SH-SY5Y (cell line): ENCODE measurements at regions not wholly inside any gene's neighbourhood (a gene's known extent, or its start where the extent isn't known, plus 50 kb on each side); places are given as distances from the start of the nearest gene placed in this dataset.

ENCODE experiments used
- GATA2 ChIP-seq: IDR thresholded peaks from 2 replicates; pipeline ENCODE4 v1.6.1; 2011; ENCODE audit warnings: mild to moderate bottlenecking, low read depth, low read length
- GATA3 ChIP-seq: IDR thresholded peaks from 2 replicates; pipeline ENCODE4 v1.6.1; 2011; ENCODE audit warnings: low read depth, mild to moderate bottlenecking, low read length, moderate library complexity

DNA sequence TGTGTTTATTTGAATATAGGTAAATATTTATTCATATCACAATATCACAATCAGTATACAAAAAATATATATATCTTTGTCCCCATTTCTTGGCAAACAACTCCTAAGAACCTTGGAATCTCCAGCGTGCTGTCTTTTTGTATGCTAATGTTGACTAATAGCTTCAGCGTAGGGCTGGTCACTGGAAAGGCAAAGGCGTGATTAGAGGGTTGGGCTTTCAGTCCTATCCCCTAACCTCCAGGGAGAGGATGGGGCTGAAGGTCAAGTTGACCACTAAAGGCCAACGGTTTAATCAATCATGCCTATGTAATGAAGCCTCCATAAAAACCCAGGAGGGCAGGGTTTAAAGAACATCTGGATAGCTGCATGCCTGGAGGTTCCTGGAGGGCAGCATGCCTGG, 79.6 kb upstream of the BNC2 start:
- TF ChIP-seq GATA3 = no peak
- TF ChIP-seq GATA2 = no peak

DNA sequence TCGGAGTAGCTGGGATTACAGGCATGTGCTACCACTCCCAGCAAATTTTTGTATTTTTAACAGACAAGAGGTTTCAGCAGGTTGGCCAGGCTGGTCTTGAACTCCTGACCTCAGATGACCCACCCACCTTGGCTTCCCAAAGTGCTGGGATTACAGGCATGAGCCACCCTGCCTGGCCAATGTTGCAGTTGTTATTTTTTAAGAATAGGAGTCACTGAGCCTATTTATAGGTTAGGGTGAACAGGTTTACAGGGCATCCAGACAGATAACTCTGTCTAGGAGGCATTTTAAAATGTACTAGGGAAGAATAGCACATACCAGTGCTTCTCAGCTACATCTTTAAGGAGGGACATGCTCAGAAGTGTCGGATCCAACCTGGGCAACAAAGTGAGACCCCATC, 60.1 kb upstream of the BNC2 start:
- TF ChIP-seq GATA3 (no peak), GATA2 (no peak)

DNA sequence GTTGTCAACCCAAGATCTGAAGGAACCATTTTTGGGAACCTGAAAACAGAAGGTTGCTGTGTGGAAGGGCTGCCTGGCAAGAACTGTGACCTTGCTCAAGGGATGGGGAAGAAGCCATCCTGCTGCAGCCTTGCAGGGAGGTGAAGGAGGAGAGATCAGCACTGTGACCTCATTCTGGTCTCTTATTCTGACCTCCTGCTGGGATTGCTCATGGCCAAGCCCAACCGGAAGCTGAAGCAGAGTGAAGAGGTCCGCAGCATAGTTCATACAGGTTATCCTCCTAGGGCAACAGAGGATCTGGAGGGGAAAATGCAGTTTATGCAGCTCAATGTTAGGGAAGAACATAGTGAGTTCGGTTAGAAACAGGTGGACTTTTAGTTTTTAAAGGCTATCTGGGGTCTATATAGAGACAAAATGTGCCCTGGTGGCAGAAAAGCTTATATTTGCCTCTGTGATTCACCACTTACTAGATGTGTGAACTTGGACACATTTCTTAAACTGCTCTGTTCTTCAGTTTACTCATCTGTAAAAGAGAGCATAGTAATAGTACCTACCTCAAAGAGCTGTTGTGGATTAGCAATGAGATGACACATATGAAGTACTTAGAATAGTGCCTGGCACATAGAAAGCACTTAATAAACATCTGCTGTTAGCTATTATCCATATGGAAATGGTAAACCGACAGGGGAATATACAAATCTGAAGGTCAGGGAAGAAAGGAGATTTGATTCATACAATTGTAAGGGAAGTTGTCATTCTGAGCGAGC, 57.9 kb upstream of the BNC2 start:
- TF ChIP-seq GATA2 = no peak
- no peak for TF ChIP-seq GATA3

DNA sequence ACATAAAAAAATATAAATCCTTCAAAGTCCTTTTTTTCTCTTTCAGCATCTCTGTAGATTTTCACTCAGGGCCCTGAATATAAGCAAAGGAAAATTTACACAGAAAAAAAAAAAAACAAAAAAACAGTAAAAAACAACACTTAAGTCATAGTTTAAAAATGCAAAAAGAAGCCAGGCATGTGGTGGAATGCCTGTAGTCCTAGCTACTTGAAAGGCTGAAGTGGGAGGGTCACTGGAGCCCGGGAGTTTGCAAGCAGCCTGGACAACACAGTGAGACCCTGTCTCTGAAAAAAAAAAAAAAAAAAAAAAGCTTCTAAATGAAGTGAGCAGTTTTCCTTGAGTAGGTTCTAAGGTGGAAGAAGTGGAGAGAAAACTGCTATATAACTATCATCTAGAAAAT, 55.0 kb upstream of the BNC2 start:
- TF ChIP-seq GATA2 (no peak), GATA3 (no peak)

DNA sequence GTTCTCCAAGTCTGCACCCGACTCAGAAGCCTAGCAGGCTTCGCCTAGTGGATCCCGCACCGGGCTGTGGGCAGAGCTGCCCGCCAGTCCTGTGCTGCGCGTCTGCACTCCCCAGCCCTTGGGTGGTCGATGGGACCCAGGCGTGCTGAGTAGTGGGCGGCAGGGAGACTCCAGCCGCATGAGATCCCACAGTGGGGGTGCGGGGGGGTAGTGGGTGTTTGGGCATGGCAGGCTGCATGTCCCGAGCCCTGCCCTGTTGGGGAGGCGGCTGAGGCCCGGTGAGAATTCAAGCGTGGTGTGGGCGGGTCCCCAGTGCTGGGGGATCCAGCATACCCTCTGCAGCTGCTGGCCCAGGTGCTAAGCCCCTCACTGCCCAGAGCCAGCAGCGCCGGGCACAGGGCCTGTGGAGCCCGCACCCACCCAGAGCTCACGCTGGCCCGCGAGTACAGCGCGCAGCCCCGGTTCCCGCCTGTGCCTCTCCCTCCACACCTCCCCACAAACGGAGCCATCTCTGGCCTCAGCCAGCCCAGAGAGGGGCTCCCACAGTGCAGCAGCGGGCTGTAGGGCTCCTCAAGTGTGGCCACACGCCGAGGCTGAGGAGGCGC, 53.9 kb upstream of the BNC2 start:
- no peak for TF ChIP-seq GATA2
- TF ChIP-seq GATA3 = no peak

DNA sequence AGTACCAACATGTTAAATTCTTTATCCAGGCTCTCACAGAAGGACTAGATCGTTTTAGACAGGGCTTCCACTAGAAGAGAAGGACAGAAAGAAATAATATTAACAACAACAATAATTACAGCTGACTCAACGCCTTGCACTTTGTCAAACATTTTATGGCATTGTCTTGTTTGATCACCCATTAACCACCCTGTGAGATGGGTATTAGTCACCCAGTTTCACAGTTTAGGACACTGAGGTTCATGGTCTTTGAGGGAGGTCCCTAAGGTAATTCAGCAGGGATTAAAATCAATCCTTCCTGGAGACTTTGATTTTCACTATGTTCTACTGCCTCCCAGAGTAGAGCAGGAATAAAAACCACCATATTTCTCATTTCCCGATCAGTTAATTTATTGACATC, 51.4 kb upstream of the BNC2 start:
- TF ChIP-seq GATA2 = no peak
- TF ChIP-seq GATA3 = no peak
